Activated T-cell treated with anti-CD3 and anti-CD28 coated beads, Interleukin-2, amount 50 U/mL, for 24 hours (primary cell): ENCODE measurements at regions not wholly inside any gene's neighbourhood (a gene's known extent, or its start where the extent isn't known, plus 50 kb on each side); places are given as distances from the start of the nearest gene placed in this dataset.
"Not testable (repeated sequence)": the region's sequence is repeated elsewhere in the genome, so short reads cannot be mapped to it uniquely, and the experiment has no call there.

ENCODE experiments used
- DNase-seq: peaks from one replicate; pipeline ENCODE4 v3.0.0-alpha.2; 2020
- H3K27ac Mint-ChIP-seq: 2 replicates; pipeline ENCODE4 v1.8.0; 2020; ENCODE audit warnings: mild to moderate bottlenecking, mixed read lengths
- H3K27me3 Mint-ChIP-seq: 2 replicates; pipeline ENCODE4 v1.8.0; 2020; ENCODE audit warnings: mixed read lengths
- H3K36me3 Mint-ChIP-seq: 2 replicates; pipeline ENCODE4 v1.8.0; 2020; ENCODE audit warnings: low read depth, mixed read lengths
- H3K4me1 Mint-ChIP-seq: 2 replicates; pipeline ENCODE4 v1.8.0; 2020; ENCODE audit warnings: low read depth, mixed read lengths
- H3K4me3 Mint-ChIP-seq: 2 replicates; pipeline ENCODE4 v1.8.0; 2020; ENCODE audit warnings: mild to moderate bottlenecking, moderate library complexity, mixed read lengths
- H3K9me3 Mint-ChIP-seq: 2 replicates; pipeline ENCODE4 v1.8.0; 2020; ENCODE audit warnings: mixed read lengths

DNA sequence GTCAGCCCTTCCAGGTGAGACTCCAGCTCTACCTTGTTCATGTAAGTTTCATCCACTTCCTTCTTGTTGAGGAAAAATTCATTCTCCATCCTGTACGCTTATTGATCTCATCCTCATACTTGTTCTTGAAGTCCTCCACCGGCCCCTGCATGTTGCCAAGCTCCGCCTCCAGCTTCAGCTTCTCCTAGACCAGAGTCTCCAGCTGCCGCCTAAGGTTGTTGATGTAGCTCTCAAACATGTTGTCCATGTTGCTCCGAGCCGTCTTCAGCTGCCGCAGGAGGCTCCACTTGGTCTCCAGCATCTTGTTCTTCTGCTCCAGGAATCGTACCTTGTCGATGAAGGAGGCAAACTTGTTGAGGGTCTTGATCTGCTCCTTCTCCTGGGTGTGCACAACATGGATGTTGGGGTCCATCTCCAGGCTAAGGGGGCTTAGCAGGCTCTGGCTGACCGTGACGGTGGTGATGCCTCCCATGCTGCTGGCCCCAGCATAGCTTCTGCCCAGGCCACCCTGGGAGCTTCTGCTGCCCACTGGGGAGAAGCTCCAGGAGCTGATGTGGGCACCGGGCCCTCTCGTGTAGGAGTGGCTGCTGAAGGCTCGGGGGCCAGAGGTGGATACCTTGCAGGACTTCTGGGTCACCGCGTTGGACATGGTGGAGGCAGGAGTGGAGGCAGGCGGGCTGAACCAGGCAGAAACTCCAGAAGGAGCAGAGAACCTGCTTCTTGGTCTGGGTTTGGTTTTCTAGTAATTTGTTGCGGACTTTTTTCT, 422.6 kb upstream of the ARPP21 start:
- Mint-ChIP-seq H3K27me3 (no peaks in the 10 kb centered on the region), H3K4me3 (no peak overlapping the region), H3K27ac (no peak overlapping the region), H3K9me3 (no peaks in the 10 kb centered on the region), H3K4me1 (no peaks in the 10 kb centered on the region), H3K36me3 (no peaks in the 10 kb centered on the region)
- no peak for DNase-seq

DNA sequence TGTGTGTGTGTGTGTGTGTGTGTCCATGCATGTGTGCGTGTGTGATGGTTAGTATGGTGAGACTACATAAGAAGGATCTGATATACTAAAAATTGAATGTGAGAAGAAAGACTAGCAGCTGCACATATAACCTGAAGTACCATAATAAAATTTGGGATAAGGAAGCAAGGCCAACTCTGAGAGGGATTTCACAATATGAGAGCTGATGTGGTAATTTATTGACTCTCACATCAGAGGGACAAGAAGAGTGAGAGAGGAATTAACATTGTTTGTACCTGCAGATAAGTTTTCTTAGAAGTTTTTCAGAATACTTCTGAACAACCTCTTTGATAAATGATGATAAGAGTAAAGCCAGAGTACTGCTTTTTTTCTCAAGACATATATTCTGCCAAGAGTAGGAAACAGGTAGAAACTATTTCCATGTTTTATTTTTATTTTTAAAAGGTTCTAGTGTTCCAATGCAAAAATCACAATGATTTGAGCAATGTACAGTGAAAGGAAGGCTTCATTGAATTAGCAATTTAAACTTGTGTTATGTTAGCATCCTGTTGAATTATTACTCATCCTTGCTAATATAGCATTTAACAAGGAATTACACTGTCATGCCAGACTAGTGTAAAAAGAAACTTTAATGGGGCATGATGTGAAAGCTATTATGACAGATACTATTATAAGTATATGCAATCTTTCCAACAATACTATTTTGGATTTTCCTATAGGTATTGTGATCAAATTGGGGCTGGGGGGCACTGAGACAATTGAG, 415.5 kb upstream of the ARPP21 start:
- no peak overlapping the region for H3K4me3 Mint-ChIP-seq
- peaks cover 6% of the 10 kb centered on the region for H3K9me3 Mint-ChIP-seq
- H3K36me3 Mint-ChIP-seq: no peaks in the 10 kb centered on the region
- no peak for DNase-seq
- no peaks in the 10 kb centered on the region for H3K4me1 Mint-ChIP-seq
- H3K27me3 Mint-ChIP-seq: no peaks in the 10 kb centered on the region
- no peak overlapping the region for H3K27ac Mint-ChIP-seq

GRCh38 chr3:35224565-35225295, 414.6 kb upstream of the ARPP21 start:
- Mint-ChIP-seq H3K4me1 (no peaks in the 10 kb centered on the region), H3K27ac (no peak overlapping the region), H3K9me3 (peaks cover 6% of the 10 kb centered on the region), H3K27me3 (no peaks in the 10 kb centered on the region), H3K36me3 (no peaks in the 10 kb centered on the region), H3K4me3 (no peak overlapping the region)
- DNase-seq: no peak

GRCh38 chr3:35241236-35241635, 398.1 kb upstream of the ARPP21 start:
- H3K4me3 Mint-ChIP-seq: no peak overlapping the region
- H3K9me3 Mint-ChIP-seq: peaks cover 2% of the 10 kb centered on the region
- H3K27ac Mint-ChIP-seq: no peak overlapping the region
- H3K27me3 Mint-ChIP-seq: no peaks in the 10 kb centered on the region
- DNase-seq: no peak
- H3K36me3 Mint-ChIP-seq: no peaks in the 10 kb centered on the region
- no peaks in the 10 kb centered on the region for H3K4me1 Mint-ChIP-seq

DNA sequence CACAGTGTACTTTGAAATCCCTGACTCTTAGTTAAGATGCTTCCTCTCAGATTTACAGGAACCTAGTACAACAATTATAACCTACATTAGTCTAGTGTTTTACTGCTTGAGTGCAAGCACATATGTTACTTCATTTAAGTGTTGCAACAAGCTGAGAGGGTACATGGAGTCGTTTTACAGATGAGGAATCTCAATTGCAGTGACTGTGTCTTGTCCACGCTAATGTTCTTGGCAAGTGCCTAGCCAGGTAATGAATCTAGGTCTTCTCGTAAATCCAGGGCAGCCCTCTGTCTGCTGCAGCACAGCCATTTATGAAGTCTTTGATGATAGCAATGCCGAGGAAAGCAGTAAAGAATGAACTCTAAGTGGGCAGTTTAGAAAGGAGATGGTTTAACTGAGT, 384.4 kb upstream of the ARPP21 start:
- Mint-ChIP-seq H3K9me3 (peaks cover 10% of the 10 kb centered on the region), H3K4me1 (no peaks in the 10 kb centered on the region), H3K27ac (no peak overlapping the region), H3K4me3 (no peak overlapping the region), H3K27me3 (no peaks in the 10 kb centered on the region), H3K36me3 (no peaks in the 10 kb centered on the region)
- DNase-seq: no peak

DNA sequence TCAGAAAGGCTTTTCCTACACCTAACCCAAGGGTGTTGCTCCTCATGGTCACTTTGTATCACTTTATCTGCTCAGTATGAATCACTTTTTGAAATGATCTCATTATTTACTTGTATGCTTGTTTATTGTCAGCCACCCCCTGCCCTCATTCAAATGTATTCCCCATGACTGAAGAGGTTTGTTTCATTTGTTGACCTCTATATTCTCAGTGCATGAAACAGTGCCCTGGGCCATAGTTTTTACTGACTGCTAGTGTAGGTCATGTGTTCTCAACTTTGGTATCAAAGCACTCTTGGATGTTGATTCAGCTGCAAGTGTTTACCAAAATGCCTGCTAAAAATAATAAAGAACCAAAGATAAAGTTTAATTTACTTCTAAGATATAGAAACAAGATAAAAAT, 381.7 kb upstream of the ARPP21 start:
- Mint-ChIP-seq H3K4me3 (no peak overlapping the region), H3K4me1 (no peaks in the 10 kb centered on the region), H3K27me3 (no peaks in the 10 kb centered on the region), H3K36me3 (no peaks in the 10 kb centered on the region), H3K9me3 (peaks cover 10% of the 10 kb centered on the region), H3K27ac (no peak overlapping the region)
- DNase-seq: no peak

GRCh38 chr3:35262406-35262805, 376.9 kb upstream of the ARPP21 start:
- H3K36me3 Mint-ChIP-seq: no peaks in the 10 kb centered on the region
- H3K4me1 Mint-ChIP-seq: no peaks in the 10 kb centered on the region
- peaks cover 3% of the 10 kb centered on the region for H3K9me3 Mint-ChIP-seq
- no peak for DNase-seq
- no peaks in the 10 kb centered on the region for H3K27me3 Mint-ChIP-seq
- no peak overlapping the region for H3K27ac Mint-ChIP-seq
- H3K4me3 Mint-ChIP-seq: no peak overlapping the region

DNA sequence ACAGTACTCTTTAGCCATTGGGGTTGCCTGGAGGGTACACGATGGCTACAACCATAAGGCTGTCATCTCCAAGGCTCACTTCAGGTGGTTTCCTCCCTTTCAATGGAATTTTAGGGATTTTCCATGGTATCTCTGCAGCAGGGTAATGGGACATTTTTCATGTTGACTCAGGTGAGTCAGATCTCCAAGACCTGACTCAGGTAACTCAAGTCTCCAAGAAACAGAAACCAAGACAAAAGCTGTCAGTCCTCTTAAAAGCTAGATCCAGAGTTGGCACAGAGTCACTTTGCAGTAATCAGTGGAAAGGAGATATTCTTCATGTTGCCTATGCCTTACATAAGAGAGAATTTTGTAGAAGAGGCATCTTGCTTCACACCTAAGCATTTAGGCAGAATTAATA, 375.8 kb upstream of the ARPP21 start:
- Mint-ChIP-seq H3K27ac (no peak overlapping the region), H3K27me3 (no peaks in the 10 kb centered on the region), H3K9me3 (no peaks in the 10 kb centered on the region), H3K4me1 (no peaks in the 10 kb centered on the region), H3K4me3 (no peak overlapping the region), H3K36me3 (no peaks in the 10 kb centered on the region)
- no peak for DNase-seq

GRCh38 chr3:35266065-35266464, 373.3 kb upstream of the ARPP21 start:
- H3K9me3 Mint-ChIP-seq, H3K36me3 Mint-ChIP-seq, H3K27ac Mint-ChIP-seq, H3K4me3 Mint-ChIP-seq, H3K4me1 Mint-ChIP-seq, DNase-seq, H3K27me3 Mint-ChIP-seq: not testable (repeated sequence)

GRCh38 chr3:35275768-35276167, 363.6 kb upstream of the ARPP21 start:
- Mint-ChIP-seq H3K9me3 (peaks cover 24% of the 10 kb centered on the region), H3K4me3 (no peak overlapping the region), H3K4me1 (no peaks in the 10 kb centered on the region), H3K36me3 (no peaks in the 10 kb centered on the region), H3K27ac (no peak overlapping the region), H3K27me3 (no peaks in the 10 kb centered on the region)
- DNase-seq: no peak

DNA sequence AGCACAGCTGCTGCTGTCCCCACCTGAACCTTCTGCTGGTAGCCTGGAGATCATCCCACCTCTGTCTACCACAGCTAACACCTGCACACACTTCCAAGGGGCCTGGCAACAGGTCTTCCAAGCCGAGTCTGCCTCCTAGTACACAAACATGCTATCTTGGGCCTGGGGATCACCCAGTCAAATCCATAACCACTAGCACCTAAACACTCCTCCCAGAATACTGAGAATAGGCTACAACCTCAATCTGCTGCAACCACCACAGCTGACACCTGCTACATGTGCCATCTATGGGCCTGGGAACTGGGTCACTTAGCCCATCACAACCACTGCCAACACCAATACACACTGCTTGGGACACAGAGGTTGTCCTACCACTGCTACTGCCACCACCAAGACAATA, 362.8 kb upstream of the ARPP21 start:
- peaks cover 29% of the 10 kb centered on the region for H3K9me3 Mint-ChIP-seq
- H3K27me3 Mint-ChIP-seq: no peaks in the 10 kb centered on the region
- no peak for DNase-seq
- no peaks in the 10 kb centered on the region for H3K36me3 Mint-ChIP-seq
- H3K27ac Mint-ChIP-seq: no peak overlapping the region
- no peaks in the 10 kb centered on the region for H3K4me1 Mint-ChIP-seq
- H3K4me3 Mint-ChIP-seq: no peak overlapping the region

DNA sequence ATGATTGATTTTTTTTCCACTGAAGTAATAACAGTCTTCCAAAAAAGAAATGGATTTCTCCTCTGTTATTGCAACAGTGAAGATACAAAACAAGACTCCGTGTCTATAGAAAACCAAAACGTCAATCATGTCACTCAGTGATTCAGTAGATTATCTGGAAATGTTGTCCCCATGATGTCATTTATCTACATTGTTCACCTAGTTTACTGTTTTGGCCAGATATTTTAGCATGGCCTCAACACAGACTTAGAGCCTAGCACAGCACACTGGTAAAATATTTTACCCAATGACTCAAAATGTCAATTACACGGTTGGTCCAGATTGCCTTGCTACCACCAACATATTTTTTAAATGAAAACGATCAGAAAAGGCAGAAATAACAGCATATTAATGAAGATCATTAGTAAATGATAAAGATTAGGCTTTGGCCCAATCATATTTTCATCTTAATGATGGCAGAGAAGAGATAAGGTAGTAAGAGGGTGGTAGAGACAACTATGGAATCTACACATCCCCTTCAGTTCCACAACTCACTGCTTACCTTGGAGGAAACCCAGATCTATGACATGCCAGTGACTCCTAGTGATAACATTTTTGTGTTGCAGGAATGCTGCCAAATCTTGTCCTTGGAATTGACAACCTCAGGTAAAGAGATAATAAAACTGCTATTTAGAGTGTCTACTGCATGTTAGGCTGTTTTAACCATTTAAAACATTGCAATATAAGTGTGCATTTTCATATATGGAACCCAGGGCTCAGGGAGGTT, 347.7 kb upstream of the ARPP21 start:
- Mint-ChIP-seq H3K4me1 (peaks cover 4% of the 10 kb centered on the region), H3K4me3 (no peak overlapping the region), H3K27me3 (peaks cover 11% of the 10 kb centered on the region), H3K36me3 (no peaks in the 10 kb centered on the region), H3K27ac (no peak overlapping the region), H3K9me3 (peaks cover 13% of the 10 kb centered on the region)
- no peak for DNase-seq

DNA sequence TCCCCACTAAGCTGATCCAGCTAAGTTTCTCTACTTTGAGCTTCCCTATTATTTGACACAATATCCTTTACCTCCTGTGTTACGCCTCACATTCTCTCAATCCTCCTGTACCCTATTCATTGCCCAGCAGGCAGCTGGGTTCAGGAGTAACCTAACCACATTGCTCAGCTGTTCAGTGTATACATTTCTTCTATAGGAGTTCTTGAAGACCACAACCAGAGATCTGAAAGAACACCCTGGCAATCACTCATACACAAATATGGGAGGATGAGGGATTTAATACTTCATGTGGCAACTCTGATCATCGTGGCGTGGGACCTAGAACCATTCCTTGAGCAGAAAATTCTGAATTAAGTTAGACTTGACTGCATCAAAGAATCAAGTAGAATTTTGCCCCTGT, 346.8 kb upstream of the ARPP21 start:
- Mint-ChIP-seq H3K4me3 (no peak overlapping the region), H3K4me1 (peaks cover 4% of the 10 kb centered on the region), H3K27ac (no peak overlapping the region), H3K36me3 (no peaks in the 10 kb centered on the region), H3K27me3 (peaks cover 11% of the 10 kb centered on the region), H3K9me3 (peaks cover 13% of the 10 kb centered on the region)
- no peak for DNase-seq

DNA sequence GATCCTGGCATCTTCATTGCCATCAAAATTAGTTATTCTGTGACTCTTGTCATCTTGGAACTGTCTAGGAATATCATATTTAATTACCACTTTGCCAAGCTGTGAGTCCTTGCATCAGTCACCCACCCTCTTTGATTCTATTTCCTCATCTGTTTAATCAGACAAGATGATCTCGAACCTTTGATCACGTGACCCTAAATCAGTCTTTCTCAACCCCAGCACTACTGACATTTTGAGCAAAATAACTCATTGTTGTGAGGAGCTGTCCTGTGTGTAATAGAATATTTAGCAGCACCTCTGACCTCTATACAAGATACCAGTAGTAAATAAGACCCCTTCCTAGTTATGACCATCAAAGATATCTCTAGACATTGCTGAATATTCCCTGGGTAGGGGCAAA, 343.4 kb upstream of the ARPP21 start:
- Mint-ChIP-seq H3K27ac (no peak overlapping the region), H3K4me1 (peaks cover 4% of the 10 kb centered on the region), H3K27me3 (peaks cover 9% of the 10 kb centered on the region), H3K36me3 (no peaks in the 10 kb centered on the region), H3K9me3 (peaks cover 4% of the 10 kb centered on the region), H3K4me3 (no peak overlapping the region)
- DNase-seq: no peak
